Activated CD8-positive, alpha-beta memory T cell treated with anti-CD3 and anti-CD28 coated beads for 24 hours (primary cell): ENCODE measurements at regions not wholly inside any gene's neighbourhood (a gene's known extent, or its start where the extent isn't known, plus 50 kb on each side); places are given as distances from the start of the nearest gene placed in this dataset.
"Not testable (repeated sequence)": the region's sequence is repeated elsewhere in the genome, so short reads cannot be mapped to it uniquely, and the experiment has no call there.

Experiments used
- DNase-seq: peaks from one replicate; pipeline ENCODE4 v3.0.0-alpha.2; 2020

GRCh38 chr18:59038295-59039039 is 101.2 kb upstream of the SEC11C start:
- DNase-seq: no peak

GRCh38 chr18:59039040-59039320 is 100.7 kb upstream of the SEC11C start:
- DNase-seq: not testable (repeated sequence)

- DNase-seq: no peak
Observed at GRCh38 chr18:59039449-59039848, 100.2 kb upstream of the SEC11C start.

GRCh38 chr18:59040770-59041148 is 98.9 kb upstream of the SEC11C start:
- no peak for DNase-seq

GRCh38 chr18:59041296-59041695 is 98.4 kb upstream of the SEC11C start:
- no peak for DNase-seq

GRCh38 chr18:59041819-59042815 is 97.6 kb upstream of the SEC11C start:
- DNase-seq: no peak

GRCh38 chr18:59044855-59045254 is 94.8 kb upstream of the SEC11C start:
- DNase-seq: no peak

- DNase-seq: no peak
Observed at GRCh38 chr18:59047321-59048047, 92.2 kb upstream of the SEC11C start.

- no peak for DNase-seq
Observed at GRCh38 chr18:59048048-59048363, 91.7 kb upstream of the SEC11C start.

GRCh38 chr18:59048378-59048777 is 91.3 kb upstream of the SEC11C start:
- no peak for DNase-seq

- DNase-seq: no peak
Observed at GRCh38 chr18:59049721-59050660, 89.7 kb upstream of the SEC11C start.

- no peak for DNase-seq
Observed at GRCh38 chr18:59050661-59051057, 89.0 kb upstream of the SEC11C start.

- no peak for DNase-seq
Observed at GRCh38 chr18:59051470-59052165, 88.1 kb upstream of the SEC11C start.

- no peak for DNase-seq
Observed at GRCh38 chr18:59052965-59053820, 86.5 kb upstream of the SEC11C start.

GRCh38 chr18:59054496-59055287 is 85.0 kb upstream of the SEC11C start:
- no peak for DNase-seq

- no peak for DNase-seq
Observed at GRCh38 chr18:59055345-59056032, 84.2 kb upstream of the SEC11C start.

GRCh38 chr18:59056706-59057492 is 82.8 kb upstream of the SEC11C start:
- DNase-seq: peak; percentile 70

- no peak for DNase-seq
Observed at GRCh38 chr18:59057493-59057795, 82.2 kb upstream of the SEC11C start.

GRCh38 chr18:59057969-59058368 is 81.7 kb upstream of the SEC11C start:
- no peak for DNase-seq
